Fibroblast of skin of scalp (primary cell): ENCODE measurements at regions not wholly inside any gene's neighbourhood (a gene's known extent, or its start where the extent isn't known, plus 50 kb on each side); places are given as distances from the start of the nearest gene placed in this dataset.

ENCODE experiments used
- DNase-seq: peaks from one replicate; pipeline ENCODE4 v3.0.0-alpha.2; 2013

DNA sequence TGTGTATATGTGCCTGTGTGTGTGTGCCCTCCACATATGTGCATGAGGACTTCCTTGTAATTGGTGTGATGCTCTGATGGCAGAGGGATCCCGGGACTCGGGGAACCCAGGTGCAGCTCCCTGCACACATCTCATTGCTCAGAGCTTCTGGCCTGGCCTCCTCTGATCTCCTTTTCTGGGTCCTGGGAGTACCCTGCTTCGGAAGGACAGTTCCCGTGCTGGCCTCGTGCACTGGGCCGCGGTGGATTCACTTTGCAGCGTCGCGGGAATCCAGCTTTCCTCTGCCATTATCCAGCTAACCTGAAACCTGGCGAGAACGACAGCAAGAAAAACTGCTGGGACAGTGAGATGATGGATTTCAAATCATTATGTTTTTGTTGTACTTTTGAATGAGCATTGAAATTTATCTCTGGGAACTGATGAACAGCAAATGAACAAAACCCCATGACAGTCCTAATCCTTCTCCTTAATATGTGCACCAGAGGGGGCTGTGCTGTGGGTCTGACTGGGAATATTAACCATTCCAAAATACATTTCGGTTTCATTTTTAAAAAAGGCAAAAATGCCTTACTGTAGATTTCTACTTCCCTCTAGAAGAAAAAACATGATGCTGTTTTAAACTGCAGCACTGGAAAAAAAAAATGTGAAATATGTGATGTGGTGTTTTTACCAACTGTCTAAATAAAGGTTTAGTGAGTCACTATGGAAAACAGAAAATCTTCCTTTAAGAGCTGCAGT, 78.2 kb downstream of the PTGR3 start:
- peak; percentile 41 for DNase-seq

DNA sequence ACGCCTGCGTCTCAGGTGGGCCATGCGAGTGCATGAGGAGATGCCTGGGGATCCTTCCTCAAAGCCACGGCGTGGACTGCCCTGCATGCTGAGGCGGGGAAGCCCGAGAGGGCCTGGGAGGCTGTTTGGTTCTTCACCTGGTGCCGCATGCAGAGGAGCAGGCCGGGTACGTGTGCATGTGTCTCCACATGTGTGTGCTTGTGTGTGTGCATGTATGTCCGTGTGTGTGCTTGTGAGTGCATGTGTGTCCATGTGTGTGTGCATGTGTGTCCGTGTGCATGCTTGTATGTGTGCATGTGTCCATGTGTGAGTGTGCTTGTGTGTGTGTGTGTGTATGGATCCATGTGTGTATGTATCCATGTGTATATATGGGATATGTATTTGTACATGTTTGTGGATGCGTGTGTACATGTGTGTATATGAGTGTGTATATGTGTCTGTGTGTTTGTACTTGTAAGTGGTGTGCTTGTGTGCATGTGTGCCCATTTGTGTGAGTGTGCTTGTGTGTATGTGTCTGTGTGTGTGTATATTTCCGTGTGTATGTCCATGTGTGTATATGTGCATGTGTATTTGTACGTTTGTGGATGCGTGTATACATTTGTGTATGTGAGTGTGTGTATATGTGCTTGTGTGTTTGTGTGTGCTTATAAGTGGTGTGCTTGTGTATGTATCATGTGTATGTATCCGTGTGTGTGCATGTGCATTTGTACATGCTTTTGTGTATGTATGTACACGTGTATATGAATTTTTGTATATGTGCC, 79.0 kb downstream of the PTGR3 start:
- DNase-seq: no peak

DNA sequence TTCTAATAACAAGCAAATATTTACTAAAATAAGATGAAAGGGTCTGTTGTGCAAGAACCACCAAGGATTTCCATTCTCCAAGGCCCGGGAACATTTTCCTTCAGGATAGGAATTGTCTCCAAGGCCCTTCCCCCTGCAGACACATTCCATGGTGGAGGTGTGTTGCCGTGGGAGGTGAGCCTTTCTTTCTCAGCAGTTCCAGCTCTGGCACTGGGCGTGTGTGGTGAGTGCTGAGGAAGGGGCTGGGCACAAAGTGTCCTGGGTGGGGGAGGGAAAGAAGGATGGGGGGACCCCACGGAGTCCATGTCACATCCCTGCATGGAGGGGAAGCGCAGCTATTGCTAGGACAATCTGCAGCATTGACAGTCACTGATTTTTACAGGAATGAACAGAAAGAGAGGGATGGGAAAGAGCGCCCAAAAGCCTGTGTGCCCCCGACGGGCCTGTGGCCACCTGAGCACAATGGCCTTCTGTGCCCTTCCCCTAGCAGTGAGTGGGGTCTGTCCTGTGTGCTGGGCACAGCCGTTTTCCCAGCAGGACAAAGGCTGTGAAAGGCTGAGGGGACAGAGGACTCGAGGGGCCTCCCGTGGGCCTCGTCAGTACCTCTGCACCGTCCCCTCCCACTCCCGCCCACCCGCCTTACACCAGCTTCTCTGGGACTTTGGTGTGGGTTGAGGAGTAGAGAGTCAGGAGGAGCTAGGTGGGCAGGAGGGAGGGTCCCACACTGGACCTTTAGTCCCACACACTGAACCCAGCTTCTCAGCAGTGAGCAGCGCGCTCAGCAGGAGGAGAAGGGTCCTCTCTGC, 79.8 kb downstream of the PTGR3 start:
- no peak for DNase-seq

DNA sequence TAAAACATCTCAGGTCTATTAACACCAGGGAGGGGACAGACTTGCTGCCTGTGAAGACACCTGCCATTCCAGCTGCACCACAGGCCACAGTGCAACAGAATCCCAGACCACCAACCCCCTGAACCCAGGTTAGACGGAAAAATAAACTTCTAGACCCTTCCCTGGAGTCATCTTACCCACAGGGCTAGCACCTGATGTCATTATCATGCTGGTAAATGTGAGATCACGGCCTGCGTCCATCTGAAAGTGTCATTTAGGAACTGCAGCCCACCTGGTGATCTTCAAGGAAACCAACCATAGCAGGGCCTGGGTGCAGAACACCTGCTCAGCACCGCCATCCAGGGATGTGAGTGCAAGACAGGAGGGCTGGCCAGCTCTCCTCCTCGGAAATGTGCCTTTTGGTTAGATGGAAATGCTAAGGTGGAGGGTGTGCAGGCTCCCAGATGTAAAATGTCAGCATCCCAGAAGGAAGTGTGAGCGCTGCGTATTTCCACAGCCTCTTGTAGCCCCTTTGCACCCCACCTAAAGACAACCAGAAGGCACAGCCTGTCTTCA, 80.8 kb downstream of the PTGR3 start:
- no peak for DNase-seq

DNA sequence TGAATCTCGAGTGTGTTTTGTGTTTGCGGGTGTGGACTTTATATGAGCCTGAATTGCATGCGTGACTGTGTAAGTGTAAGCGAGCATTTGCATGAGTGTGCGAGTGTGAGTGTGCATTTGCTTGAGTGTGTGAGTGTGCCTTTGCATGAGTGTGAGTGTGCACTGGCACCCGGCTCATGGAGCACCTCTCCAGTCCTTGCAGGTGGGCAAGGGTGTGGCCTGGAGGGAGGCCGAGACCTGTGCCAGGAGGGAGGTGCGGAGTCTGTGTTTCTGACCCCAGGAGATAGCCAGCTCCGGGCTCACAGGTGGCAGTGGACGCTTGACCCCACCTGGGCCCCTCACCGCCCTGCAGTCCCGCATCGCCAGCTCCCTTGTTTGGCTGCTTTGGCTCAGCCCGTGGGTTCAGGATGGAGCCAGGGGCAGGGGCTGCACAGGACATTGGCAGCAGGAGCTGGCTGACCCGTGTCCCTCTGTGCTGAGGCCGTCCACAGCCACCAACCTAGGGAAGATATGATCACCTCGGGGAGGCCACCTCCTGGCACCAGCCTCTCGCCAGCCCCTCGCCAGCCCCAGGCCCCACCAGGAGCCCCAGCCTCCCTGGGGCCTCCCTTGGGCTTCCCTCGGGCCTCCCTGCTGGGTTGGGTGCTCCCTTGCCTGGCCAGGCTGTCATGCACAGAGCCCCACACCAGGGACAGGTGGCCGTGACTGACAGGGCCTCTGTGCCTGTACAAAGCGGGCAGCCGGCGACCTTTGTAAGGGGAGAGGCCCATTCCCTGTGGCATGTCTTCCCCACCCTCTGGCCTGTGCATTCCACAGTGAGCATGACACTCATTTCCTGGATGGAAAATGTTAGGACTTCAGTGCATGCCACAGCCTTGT, 81.6 kb downstream of the PTGR3 start:
- DNase-seq: peak; percentile 7

DNA sequence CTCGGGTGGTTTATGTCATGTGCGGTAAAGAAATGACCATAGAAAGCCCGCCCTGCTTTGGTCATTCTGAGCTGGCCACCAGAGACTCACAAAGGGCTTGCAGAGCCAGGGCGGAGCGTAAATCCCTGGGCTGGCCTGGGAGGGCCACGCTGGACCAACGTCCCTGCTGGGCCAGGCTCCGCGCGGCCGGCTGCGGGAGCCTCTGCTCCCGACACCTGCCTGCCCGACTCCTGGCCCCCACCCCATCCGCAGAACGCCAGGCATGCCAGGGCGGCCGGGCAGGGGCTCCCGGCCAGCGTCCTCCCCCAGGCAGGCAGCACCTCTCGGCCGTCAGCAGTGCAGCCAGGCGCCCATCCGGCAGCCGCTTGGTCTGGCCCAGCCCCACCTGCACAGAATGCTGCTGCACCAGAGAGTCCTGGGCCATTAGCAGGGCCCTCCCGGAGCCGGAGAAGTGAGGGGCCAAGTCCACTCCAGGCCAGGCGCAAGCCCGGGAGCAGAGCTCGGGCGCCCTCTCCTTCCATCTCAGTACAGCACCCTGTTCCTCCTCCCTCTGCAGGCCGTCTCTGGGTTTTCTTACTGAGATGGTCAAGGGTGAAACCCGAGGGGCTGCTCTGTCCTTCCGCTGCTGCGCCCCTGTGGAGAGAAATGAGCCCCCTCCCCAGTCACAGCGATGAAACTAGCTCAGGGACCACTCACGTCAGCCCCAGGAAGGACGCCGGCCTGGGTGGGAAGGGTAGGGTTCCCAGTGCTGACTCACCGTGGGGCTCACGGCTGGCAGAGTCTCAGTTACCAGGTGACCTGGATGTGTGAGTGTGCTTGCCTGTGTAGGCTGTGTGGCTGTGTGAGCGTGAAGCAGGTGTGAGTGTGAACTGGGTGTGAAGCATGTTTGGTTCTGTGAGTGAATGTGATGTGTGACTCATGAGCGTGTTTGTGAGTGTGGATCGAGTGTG, 83.3 kb downstream of the PTGR3 start:
- no peak for DNase-seq

DNA sequence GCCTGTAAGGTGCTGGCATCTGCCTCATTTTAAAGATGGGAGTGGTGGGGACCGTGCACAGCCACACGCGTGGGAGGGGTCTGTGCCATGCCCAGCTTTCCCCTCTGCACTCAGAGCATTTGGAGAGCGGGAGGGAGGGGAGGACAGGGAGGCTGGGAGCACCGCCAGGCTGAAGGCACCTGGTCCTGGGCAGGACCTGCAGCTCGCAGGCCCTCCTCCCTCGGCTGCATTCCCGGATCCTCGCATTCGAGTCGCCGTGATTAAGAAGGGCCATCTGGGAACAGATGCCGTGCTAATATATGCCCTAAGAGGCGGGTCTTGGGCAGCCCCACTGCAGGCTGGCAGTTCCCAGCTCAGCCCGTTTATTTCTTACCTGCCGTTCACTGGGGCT, 84.0 kb downstream of the PTGR3 start:
- DNase-seq: no peak

DNA sequence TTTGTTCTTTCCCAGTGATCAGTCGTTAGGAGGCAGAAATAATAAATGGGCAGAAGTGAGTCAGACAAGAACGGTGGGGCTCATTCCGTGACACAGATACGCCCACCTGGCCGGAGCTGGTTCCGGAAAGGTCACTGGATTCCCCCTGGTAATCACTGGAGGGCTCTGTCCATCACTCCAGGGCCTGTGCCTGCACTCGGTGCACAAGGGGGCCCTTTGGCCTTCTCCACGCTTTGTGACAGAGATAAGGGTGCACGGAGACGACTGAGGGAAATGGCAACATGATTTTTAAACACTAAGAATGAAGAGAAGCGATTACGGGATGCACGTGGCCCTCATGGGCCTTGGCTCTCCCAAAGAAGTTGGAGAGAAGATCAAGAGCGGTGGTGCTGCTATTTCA, 84.4 kb downstream of the PTGR3 start:
- no peak for DNase-seq

DNA sequence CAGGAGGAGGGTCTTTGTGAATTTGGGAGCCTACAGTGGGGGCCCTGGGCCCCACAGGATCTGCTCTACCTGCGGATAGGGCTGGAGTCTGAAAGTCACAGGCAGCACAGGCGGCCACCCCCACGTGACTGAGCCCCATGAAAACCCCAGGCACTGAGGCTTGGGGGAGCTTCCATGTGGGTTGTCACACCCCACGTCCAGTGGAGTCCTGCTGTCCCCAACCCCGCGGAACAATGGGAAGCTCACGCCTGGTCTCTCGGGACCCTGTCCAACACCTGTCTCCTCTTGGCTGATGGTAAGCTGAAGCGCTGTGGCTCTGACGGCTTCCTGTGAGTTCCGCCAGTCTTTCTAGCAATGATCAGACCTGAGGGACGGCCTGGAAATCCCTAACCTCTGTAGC, 85.8 kb downstream of the PTGR3 start:
- DNase-seq: no peak

DNA sequence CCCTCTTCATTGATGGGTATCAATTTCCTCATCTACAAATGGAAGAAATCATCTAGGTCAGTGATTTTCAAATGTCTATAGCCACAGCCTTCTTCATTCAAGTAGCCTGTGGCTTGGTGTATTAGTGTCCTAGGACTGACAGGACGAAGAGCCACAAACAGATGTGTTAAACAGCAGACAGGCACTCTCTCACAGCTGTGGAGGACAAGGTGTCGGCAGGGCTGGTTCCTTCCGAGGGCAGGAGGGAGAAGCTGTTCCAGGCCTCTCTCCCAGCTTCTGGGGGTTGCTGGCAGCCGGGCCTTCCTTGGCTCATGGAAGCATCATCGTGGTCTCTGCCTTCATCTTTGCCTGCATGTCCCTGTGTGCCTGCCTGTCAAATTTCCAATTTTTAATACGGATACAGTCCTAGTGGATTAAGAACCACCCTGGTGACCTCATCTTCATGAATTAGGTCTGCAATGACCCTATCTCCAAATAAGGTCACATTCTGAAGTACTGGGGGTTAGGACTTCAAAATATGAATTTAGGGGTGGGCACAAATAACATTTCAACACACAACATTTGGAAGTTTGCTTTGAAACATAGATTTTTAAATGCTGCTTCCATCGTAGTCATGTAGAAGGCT, 86.5 kb downstream of the PTGR3 start:
- no peak for DNase-seq

DNA sequence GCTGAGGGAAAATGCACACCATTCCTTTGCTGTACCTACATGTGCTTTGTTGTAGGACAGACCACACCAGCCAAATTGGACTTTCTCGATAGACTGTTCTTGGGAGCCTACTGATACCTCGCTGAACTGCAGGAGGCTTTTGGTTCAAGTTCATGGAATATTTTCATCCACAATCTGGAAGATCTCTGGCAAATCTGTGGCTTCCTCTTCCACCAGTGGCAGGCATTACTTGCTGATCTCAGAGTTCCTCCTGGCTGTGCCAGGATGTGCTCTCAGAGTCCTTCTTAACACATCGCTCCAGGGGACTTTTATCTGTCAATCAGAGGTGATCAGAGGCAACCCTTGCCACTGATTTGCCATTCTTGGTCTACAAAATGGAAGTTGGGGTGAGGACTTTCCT, 87.7 kb downstream of the PTGR3 start:
- DNase-seq: no peak

DNA sequence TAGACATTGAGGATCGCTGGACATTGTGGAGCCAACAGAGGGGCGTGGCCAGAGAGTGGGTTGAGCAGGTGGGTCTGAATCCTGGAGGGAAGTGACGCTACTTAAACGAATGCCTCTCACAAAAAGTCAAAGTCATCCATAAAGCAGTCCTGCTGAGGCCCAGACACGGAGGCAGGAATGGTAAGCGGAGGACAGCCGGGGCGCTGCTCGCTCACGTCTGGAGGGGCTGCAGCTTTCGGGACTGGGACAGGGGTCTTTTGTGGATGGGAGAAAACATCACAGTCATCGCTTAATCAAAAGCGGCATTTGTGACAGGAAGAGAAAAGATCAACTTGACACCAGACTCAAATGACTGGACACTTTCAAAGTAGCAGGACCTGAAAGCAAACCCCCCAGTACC, 88.4 kb downstream of the PTGR3 start:
- no peak for DNase-seq

DNA sequence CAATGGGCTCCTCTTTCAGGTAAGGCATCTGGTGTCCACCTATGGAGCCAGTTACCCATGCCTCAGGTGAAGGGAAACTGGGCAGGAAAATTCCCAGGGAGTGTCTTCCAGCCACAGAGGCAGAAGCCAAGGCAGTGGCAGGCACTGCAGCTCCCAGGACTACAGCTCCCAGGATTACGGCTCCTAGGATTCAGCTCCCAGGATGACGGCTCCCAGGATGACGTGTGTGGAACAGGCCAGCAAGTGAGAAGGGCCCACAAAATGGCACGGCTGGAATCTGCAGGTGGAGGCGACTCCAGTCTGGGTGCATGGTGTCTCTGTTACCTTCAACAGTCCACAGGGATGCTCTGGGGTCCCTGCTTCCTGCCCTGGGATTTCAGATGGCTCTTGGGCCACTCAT, 92.1 kb downstream of the PTGR3 start:
- DNase-seq: no peak

DNA sequence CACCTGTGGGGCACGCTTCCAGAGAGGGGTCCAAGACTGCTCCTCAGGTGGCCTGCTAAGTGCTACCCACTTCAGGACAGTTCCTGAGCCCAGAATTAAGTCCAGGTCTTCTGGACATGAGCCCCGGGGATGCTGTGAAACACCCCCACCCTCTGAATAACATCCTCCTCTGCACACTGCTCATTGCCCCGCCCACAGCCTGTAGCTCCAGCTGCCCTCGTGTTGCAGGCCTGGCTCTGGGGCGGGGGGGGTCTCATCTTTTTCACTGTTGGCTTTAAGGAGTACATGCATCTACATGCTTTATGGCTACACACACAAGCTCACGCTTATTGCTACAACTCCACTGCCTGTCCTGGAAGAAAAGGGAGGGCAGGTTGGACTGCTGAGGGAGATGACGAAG, 92.8 kb downstream of the PTGR3 start:
- no peak for DNase-seq

DNA sequence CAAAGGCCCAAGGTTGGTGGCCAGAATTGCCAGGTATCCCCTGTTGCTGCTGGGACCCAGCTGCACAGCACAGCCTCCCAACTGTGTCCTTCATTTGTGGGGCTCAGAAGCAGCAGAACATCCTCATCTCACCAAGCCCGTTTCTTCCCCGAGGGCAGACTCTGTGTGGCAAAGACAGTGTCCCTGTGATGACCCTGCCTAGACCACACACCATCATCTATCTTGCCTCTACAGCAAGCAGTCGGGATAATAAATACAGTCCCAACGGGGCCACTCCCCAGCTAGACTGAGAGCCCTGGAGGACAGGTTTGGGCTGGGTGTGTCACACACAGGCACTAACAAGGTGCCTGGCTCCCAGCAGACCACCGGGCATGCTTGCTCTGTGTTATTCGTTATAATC, 93.4 kb downstream of the PTGR3 start:
- DNase-seq: no peak
